Stomach (tissue), 8 donors: ENCODE measurements at regions not wholly inside any gene's neighbourhood (a gene's known extent, or its start where the extent isn't known, plus 50 kb on each side); places are given as distances from the start of the nearest gene placed in this dataset.

Experiments
- DNase-seq, 2 donors: peaks; one replicate each; pipeline versions ENCODE4 v3.0.0 to v3.0.0-alpha.2; 2013 to 2019
- H3K27ac ChIP-seq, 5 donors: fragments of 200-600 bp in 4 of 5; sonication (generic) in 4 of 5; one replicate each; pipeline ENCODE4 v1.5.1; 2013 to 2019; ENCODE audit warnings: mild to moderate bottlenecking in 1 of 5, moderate library complexity in 1 of 5
- H3K27me3 ChIP-seq, 3 donors: fragments of 200-600 bp; sonication (generic); one replicate each; pipeline ENCODE4 v1.5.1; 2017 to 2019; ENCODE audit warnings: mixed run types in 1 of 3
- H3K36me3 ChIP-seq, 4 donors: fragments of 200-600 bp; sonication (generic); 1 replicate in 3 of 4; 2 replicates in 1 of 4; pipeline ENCODE4 v1.5.1; 2016 to 2019
- H3K4me1 ChIP-seq, 4 donors: fragments of 200-600 bp; sonication (generic); one replicate each; pipeline ENCODE4 v1.5.1; 2016 to 2019
- H3K4me3 ChIP-seq, 4 donors: fragments of 200-600 bp; sonication (generic) in 3 of 4; one replicate each; pipeline ENCODE4 v1.5.1; 2016 to 2019; ENCODE audit warnings: mild to moderate bottlenecking in 1 of 4
- H3K9me3 ChIP-seq, 4 donors: fragments of 200-600 bp; sonication (generic); one replicate each; pipeline ENCODE4 v1.5.1; 2016 to 2019
- EP300 ChIP-seq: sonication (generic); formaldehyde crosslinking; IDR thresholded peaks from one replicate; pipeline ENCODE4 v1.6.1; 2017; ENCODE audit warnings: antibody characterized with exemption
- POLR2A ChIP-seq, 4 donors: fragments of 450-650 bp; IDR thresholded peaks; one replicate each; pipeline ENCODE4 v1.6.1; 2016; ENCODE audit warnings: antibody characterized with exemption in 4 of 4, control low read depth in 2 of 4, mild to moderate bottlenecking in 1 of 4, moderate library complexity in 1 of 4
- POLR2AphosphoS5 ChIP-seq, 3 donors: sonication (generic); formaldehyde crosslinking; IDR thresholded peaks; one replicate each; pipeline ENCODE4 v1.6.1; 2016; ENCODE audit warnings: antibody characterized with exemption in 3 of 3
- WGBS, 5 donors: extraction: QIAGEN DNeasy Blood & Tissue Kit in 3 of 5; methylation state at CpG; one replicate each; pipeline versions ENCODE4 v1.1.5 to v1.1.7; 2013 to 2018; 5-methylcytosine and 5-hydroxymethylcytosine counted together
- intact Hi-C: fragments of 100-400 bp; cut with DNase I; formaldehyde crosslinking; loops from one replicate; pipeline ENCODE4 v1.15.1; 2023; ENCODE audit warnings: low total_unique reads
- TF ChIP-seq, protein P1 (sequence below), 7 experiments: fragments of 450-650 bp in 4 of 7; fragments of 200-600 bp in 3 of 7; sonication (generic) in 3 of 7; IDR thresholded peaks; one replicate each; pipeline ENCODE4 v1.5.1; 2016 to 2019; ENCODE audit warnings: antibody characterized with exemption in 7 of 7, control low read depth in 2 of 7, mild to moderate bottlenecking in 1 of 7
- donor health status: healthy with polysubstance abuse.
- donor health status: Bipolar disorder and iron deficiency.
- donor health status: healthy.

DNA sequence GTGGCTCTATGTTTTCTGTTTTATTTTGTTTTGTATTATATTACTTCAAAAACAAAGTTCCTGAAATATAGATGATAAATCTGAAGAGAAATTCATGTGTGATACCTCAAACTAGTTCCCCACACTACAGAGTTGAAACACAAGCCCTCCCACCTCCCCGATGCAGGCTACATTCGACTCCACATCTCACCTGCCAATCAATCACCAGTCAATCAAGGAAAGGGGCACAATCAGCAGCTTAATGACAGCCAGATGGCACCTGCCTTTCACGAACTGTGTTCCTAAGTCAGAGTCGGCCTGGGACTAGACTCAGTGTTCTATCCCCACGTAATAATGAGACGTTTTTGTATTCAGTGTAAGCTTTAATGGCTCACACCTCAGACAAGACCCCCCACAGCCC, 313.4 kb downstream of the SPATA17 start:
- Histone ChIP-seq H3K27ac (no peak overlapping the region), H3K27me3 (no peaks in the 10 kb centered on the region), H3K36me3 (no peaks in the 10 kb centered on the region), H3K4me1 (no peaks in the 10 kb centered on the region), H3K4me3 (no peak overlapping the region), H3K9me3 (no peaks in the 10 kb centered on the region)
- no peak for DNase-seq
- TF ChIP-seq EP300 (no peak), POLR2A (IDR thresholded peaks at IDR 0.05) (no peak), POLR2AphosphoS5 (IDR thresholded peaks at IDR 0.05) (no peak)
- TF ChIP-seq, protein P1, sequence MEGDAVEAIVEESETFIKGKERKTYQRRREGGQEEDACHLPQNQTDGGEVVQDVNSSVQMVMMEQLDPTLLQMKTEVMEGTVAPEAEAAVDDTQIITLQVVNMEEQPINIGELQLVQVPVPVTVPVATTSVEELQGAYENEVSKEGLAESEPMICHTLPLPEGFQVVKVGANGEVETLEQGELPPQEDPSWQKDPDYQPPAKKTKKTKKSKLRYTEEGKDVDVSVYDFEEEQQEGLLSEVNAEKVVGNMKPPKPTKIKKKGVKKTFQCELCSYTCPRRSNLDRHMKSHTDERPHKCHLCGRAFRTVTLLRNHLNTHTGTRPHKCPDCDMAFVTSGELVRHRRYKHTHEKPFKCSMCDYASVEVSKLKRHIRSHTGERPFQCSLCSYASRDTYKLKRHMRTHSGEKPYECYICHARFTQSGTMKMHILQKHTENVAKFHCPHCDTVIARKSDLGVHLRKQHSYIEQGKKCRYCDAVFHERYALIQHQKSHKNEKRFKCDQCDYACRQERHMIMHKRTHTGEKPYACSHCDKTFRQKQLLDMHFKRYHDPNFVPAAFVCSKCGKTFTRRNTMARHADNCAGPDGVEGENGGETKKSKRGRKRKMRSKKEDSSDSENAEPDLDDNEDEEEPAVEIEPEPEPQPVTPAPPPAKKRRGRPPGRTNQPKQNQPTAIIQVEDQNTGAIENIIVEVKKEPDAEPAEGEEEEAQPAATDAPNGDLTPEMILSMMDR (IDR thresholded peaks at IDR 0.05): no peak
- intact Hi-C loops: no loop called here
- 40 to 59% (median 53%) methylated on average over 6 of the region's 6 CpGs for WGBS, 5 donors

DNA sequence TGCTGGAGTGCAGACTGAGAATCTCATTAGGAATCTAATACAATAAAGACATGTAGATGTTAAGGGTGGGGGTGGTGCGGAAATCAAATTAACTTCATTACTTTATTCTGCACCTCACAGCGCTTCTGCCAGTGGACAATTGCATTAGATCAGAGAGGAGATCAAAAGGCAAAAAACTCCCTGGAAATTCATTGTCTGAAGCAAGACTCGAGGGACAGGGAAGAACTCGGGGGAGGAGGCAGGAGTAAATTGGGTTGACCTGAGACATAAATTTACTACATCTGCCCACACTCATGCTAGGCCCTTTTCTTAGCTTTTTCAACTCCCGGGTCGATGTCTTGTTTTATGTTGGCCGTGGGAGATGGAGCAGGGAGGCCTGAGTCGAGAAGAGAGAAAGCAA, 315.4 kb downstream of the SPATA17 start:
- no peak for DNase-seq
- WGBS, 5 donors: 80 to 88% (median 85%) methylated on average over 8 of the region's 8 CpGs
- no peaks in the 10 kb centered on the region for H3K4me1 ChIP-seq
- H3K4me3 ChIP-seq: no peak overlapping the region
- H3K27me3 ChIP-seq: no peaks in the 10 kb centered on the region
- H3K36me3 ChIP-seq: no peaks in the 10 kb centered on the region
- no peak overlapping the region for H3K27ac ChIP-seq
- intact Hi-C loops: no loop called here
- H3K9me3 ChIP-seq: no peaks in the 10 kb centered on the region
- no peak for TF ChIP-seq POLR2AphosphoS5 (IDR thresholded peaks at IDR 0.05)
- TF ChIP-seq EP300: no peak
- no peak for TF ChIP-seq POLR2A (IDR thresholded peaks at IDR 0.05)
- TF ChIP-seq, protein P1 (IDR thresholded peaks at IDR 0.05): no peak

DNA sequence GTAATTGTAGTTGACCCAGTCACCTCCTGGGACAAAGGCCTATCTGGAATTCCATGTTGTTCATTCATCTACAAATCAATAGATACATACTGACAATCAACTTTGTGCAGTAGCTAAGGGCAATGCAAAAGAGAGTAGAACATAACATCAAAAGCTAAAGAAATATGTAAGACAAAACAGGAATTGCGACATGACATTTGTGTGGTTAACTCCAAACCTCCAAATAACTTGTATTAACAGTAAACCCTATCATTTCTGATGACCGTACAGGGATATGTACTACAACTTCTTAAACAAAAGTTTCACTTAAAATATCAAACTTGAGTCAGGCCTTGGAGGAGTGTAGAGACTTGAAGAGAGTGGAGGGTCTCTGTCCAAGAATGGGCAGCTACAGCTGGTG, 317.6 kb downstream of the SPATA17 start:
- no peaks in the 10 kb centered on the region for H3K4me1 ChIP-seq
- H3K4me3 ChIP-seq: no peak overlapping the region
- no peaks in the 10 kb centered on the region for H3K9me3 ChIP-seq
- TF ChIP-seq POLR2A (IDR thresholded peaks at IDR 0.05): no peak
- no peaks in the 10 kb centered on the region for H3K27me3 ChIP-seq
- DNase-seq: no peak
- intact Hi-C loops: no loop called here
- no peak overlapping the region for H3K27ac ChIP-seq
- 30 to 60% (median 38%) methylated on average over 2 of the region's 2 CpGs for WGBS, 5 donors
- H3K36me3 ChIP-seq: no peaks in the 10 kb centered on the region

DNA sequence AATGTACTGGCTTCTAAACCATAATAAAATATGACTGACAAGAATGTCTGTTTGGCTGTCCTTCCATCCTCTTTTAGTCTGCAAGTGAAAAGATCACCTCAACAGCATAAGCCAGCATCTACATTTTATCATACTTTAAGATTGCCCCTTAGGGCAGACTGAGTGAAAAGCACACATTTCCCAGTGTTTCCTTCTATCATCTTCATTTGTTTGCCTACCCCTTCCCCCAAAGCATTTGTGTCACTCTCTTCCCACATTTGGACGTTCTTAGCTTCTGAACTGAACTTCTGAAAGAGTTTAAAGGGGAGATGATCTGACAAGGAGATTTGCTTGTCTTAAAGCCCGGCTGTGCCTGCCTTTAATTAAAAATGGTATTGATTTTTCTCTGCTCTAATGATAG, 322.2 kb downstream of the SPATA17 start:
- H3K9me3 ChIP-seq: peaks cover 0 to 8% (median 0%) of the 10 kb centered on the region in 4 donors
- no peak for DNase-seq
- no peaks in the 10 kb centered on the region for H3K36me3 ChIP-seq
- H3K4me1 ChIP-seq: no peaks in the 10 kb centered on the region
- no peaks in the 10 kb centered on the region for H3K27me3 ChIP-seq
- no peak overlapping the region for H3K27ac ChIP-seq
- no peak overlapping the region for H3K4me3 ChIP-seq
- 17 to 30% (median 20%) methylated on average over 2 of the region's 2 CpGs for WGBS, 5 donors
- TF ChIP-seq POLR2AphosphoS5 (IDR thresholded peaks at IDR 0.05) (no peak), EP300 (no peak), POLR2A (IDR thresholded peaks at IDR 0.05) (no peak)
- TF ChIP-seq, protein P1 (IDR thresholded peaks at IDR 0.05): no peak
- intact Hi-C loops: no loop called here

DNA sequence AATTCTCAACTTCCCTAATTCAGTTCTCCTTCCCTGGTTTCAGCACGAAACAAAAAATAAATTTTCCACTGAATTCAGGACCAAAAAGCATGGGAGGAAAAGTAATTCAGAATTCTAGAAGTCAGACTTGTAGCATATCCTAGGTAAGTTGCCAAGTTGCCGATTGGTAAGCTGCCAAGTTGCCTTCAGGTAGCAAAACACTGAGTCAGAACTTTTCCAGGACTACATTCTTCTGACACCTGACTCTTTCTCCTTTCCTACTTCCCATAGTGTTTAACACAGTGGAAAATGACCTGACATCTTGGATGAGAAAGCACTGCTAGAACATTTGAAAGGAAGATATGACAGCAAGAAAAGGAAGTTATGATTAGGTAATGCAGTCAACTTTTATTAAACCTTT, 322.8 kb downstream of the SPATA17 start:
- TF ChIP-seq POLR2A (IDR thresholded peaks at IDR 0.05): no peak
- TF ChIP-seq, protein P1 (IDR thresholded peaks at IDR 0.05): no peak
- no peak for TF ChIP-seq POLR2AphosphoS5 (IDR thresholded peaks at IDR 0.05)
- TF ChIP-seq EP300: no peak
- Histone ChIP-seq H3K27me3 (no peaks in the 10 kb centered on the region), H3K27ac (no peak overlapping the region), H3K4me3 (no peak overlapping the region), H3K9me3 (peaks cover 0 to 8% (median 0%) of the 10 kb centered on the region in 4 donors), H3K36me3 (no peaks in the 10 kb centered on the region), H3K4me1 (no peaks in the 10 kb centered on the region)
- DNase-seq: no peak
- 65 to 83% (median 79%) methylated on average over 2 of the region's 2 CpGs for WGBS, 5 donors
- intact Hi-C loops: no loop called here
